ACC112 (cell line): ENCODE measurements at regions not wholly inside any gene's neighbourhood (a gene's known extent, or its start where the extent isn't known, plus 50 kb on each side); places are given as distances from the start of the nearest gene placed in this dataset.

ENCODE experiments used
- H2AFZ ChIP-seq: fragments of 200-600 bp; sonication (generic); one replicate; pipeline ENCODE4 v1.6.0; 2017; ENCODE audit warnings: antibody characterized with exemption, low read length; ENCODE audit not compliant: unreplicated experiment
- H3K27ac ChIP-seq: fragments of 200-600 bp; sonication (generic); 2 replicates; pipeline ENCODE4 v1.5.1; 2014; ENCODE audit warnings: low read depth, mild to moderate bottlenecking, antibody characterized with exemption, low read length, moderate library complexity
- H3K27me3 ChIP-seq: fragments of 200-600 bp; sonication (generic); 2 replicates; pipeline ENCODE4 v1.6.1; 2014; ENCODE audit warnings: mild to moderate bottlenecking, antibody characterized with exemption, low read length, moderate library complexity, mixed read lengths; ENCODE audit not compliant: insufficient read depth
- H3K36me3 ChIP-seq: fragments of 200-600 bp; sonication (generic); 2 replicates; pipeline ENCODE4 v1.6.1; 2016; ENCODE audit warnings: mild to moderate bottlenecking, antibody characterized with exemption, low read length, moderate library complexity, mixed read lengths; ENCODE audit not compliant: insufficient read depth
- H3K4me1 ChIP-seq: fragments of 200-600 bp; sonication (generic); one replicate; pipeline ENCODE4 v1.6.1; 2016; ENCODE audit warnings: low read length, mixed read lengths; ENCODE audit not compliant: insufficient read depth, unreplicated experiment, control insufficient read depth
- H3K4me3 ChIP-seq: fragments of 200-600 bp; sonication (generic); 2 replicates; pipeline ENCODE4 v1.5.1; 2014; ENCODE audit warnings: mild to moderate bottlenecking, low read depth, low read length
- H3K79me2 ChIP-seq: fragments of 200-600 bp; sonication (generic); one replicate; pipeline ENCODE4 v1.6.0; 2016; ENCODE audit warnings: low read length; ENCODE audit not compliant: control insufficient read depth, unreplicated experiment, insufficient read depth

DNA sequence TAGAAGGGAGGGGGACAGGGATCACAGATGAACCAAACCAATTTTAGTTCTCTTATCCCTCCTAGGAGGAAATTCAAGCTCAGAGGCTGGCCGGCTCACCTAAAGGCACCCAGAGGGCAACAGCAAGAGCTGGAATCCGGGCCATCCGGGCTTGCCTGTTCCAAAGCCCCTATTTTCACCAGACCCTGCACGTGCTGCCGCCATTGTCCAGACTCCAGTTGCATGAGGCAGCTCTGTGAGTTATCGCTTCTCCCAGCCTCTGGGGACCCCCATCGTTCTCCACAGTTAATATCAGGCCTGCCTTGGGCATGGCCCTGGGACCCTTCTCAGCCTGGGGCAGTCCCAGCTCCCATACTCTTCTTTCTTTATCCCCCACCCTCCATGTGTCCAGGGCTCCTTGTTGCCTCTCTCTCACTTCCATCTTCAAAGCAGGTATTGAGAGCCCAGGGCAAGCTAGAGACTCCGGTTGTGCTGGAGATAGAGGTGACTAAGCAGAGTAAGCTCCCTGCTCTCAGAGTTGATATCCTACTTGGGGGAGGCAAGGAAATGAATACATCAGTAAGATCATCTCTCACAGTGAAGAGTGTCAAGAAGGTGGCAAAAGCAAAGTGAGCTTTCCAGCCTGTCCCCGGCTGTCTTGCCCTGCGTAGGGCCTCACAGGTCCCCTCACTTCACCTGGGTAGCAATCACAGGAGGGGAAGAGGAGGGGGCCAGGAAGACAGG is 322.8 kb downstream of the UACA start:
- H3K79me2 ChIP-seq: no peaks in the 10 kb centered on the region
- no peaks in the 10 kb centered on the region for H3K36me3 ChIP-seq
- H3K4me3 ChIP-seq: no peak overlapping the region
- no peak overlapping the region for H3K27ac ChIP-seq
- H3K4me1 ChIP-seq: no peaks in the 10 kb centered on the region
- H2AFZ ChIP-seq: no peak overlapping the region
- peaks cover 37% of the 10 kb centered on the region for H3K27me3 ChIP-seq

DNA sequence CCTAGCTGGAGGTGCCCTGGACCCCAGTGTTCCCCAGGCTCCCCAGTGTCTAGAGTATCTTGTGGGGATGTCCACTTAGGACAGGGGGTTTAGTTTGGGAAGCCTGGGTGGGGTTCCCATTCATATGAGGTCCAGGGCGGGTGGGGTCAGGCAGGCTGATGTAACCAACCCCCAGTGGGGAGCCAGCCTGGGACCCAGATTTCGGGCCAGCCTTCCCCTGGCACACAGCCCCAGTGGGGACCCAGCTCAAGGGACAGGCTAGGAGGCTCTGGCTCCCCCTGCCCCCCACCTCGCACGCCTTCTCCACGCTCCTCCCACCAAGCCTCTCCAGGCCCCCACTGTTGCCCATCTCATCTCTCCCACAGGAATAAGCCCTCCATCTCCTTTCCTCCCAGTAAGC is 323.5 kb downstream of the UACA start:
- H3K79me2 ChIP-seq: no peaks in the 10 kb centered on the region
- no peaks in the 10 kb centered on the region for H3K36me3 ChIP-seq
- H3K27ac ChIP-seq: no peak overlapping the region
- no peak overlapping the region for H3K4me3 ChIP-seq
- peaks cover 33% of the 10 kb centered on the region for H3K27me3 ChIP-seq
- H2AFZ ChIP-seq: no peak overlapping the region
- H3K4me1 ChIP-seq: no peaks in the 10 kb centered on the region

DNA sequence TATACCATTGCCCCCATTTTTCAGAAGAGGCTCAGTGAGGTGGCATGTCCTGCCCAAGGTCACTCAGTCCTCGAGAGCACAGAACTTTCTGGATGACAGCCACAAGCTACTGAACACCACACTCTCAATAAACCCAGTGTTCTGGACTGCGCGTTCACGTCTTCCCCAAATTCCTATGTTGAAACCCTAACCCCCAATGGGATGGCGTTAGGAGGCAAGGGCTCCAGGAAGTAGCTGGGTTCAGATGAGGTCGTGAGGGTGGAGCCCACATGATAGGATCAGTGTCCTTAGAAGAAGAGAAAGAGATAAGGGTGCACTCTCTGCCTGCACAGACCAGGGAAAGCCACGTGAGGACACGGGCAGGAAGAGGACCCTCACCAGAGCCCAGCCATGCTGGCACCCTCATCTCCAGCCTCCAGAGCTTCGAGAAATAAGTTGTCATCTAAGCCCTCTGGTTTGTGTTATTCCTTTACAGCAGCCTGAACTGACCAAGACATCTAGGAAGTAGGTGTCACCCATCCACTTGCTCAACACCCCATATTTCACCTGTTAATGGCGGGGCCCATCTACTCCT is 324.0 kb downstream of the UACA start:
- Histone ChIP-seq H3K4me1 (no peaks in the 10 kb centered on the region), H3K79me2 (no peaks in the 10 kb centered on the region), H3K27me3 (peaks cover 30% of the 10 kb centered on the region), H3K27ac (no peak overlapping the region), H3K4me3 (no peak overlapping the region), H2AFZ (no peak overlapping the region), H3K36me3 (no peaks in the 10 kb centered on the region)

DNA sequence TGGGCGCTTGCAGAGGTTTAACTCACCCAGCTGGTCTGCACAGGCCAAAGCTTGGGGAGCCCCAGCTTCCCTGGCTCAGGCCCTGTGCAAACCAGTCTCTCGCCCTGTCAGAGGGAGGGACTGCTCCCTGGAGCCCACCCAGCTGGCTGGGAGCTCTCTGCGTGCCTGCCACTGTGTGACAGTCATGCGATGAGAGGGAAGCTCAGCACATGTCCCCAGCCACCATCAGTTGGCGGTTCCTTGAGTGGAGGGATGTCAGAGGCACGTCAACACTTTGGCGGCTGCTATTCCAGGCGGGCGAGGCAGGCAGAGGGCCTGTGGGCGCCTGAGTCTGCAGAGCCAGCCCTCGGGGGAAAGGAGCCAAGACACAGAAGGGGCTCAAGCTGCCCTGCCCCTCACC is 324.6 kb downstream of the UACA start:
- Histone ChIP-seq H3K79me2 (no peaks in the 10 kb centered on the region), H3K27me3 (peaks cover 30% of the 10 kb centered on the region), H3K36me3 (no peaks in the 10 kb centered on the region), H3K27ac (no peak overlapping the region), H3K4me3 (no peak overlapping the region), H2AFZ (no peak overlapping the region), H3K4me1 (no peaks in the 10 kb centered on the region)

DNA sequence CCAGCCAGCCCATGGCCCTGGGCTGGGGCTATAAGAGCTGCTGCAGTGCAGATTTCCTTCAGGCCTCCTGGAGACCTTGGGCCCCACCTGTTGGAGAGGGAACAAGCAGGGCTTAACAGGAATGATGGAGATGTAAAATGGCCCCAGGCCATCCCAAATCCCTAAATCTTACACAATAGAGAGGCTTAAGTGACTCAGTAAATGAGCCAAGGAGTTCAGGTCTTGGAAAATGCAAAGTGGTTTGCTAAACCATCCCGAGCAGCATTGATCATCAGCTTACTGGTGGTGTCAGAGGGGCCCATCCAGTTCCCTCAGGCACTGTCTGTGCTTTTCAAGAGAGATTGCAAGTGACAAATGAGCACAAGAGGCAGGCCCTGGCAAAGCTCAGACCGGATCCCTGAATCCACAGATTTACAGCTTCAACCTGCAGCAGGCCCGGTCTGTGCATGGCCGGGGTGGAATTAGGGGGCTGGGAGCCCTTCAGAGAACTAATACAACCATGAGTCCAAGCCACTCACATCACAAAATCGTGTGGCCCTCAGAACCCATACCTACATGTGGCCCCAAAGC is 325.4 kb downstream of the UACA start:
- Histone ChIP-seq H3K27ac (no peak overlapping the region), H3K79me2 (no peaks in the 10 kb centered on the region), H3K4me3 (no peak overlapping the region), H3K4me1 (no peaks in the 10 kb centered on the region), H2AFZ (no peak overlapping the region), H3K27me3 (peaks cover 22% of the 10 kb centered on the region), H3K36me3 (no peaks in the 10 kb centered on the region)

DNA sequence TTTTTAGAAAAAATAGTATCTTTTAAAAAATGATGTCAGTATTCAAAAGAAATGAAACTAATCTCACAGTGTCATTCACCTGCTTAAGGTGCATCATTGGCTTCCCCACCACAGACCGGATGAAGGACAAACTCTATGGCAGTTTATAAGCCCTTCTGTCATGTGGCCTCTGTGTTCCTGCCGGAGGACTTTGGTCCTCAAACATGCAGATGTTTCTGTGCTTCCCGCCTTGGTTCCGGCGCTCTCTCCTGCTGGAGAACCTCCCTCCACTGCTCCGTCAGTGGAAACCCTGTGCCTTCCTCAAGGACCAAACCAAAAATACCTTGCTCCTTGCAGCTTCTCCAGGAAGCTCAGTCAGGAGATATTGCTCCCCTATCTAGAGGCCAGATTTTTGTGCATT is 326.3 kb downstream of the UACA start:
- Histone ChIP-seq H3K4me3 (no peak overlapping the region), H3K79me2 (no peaks in the 10 kb centered on the region), H3K27ac (no peak overlapping the region), H3K4me1 (no peaks in the 10 kb centered on the region), H3K36me3 (no peaks in the 10 kb centered on the region), H2AFZ (no peak overlapping the region), H3K27me3 (peaks cover 14% of the 10 kb centered on the region)

DNA sequence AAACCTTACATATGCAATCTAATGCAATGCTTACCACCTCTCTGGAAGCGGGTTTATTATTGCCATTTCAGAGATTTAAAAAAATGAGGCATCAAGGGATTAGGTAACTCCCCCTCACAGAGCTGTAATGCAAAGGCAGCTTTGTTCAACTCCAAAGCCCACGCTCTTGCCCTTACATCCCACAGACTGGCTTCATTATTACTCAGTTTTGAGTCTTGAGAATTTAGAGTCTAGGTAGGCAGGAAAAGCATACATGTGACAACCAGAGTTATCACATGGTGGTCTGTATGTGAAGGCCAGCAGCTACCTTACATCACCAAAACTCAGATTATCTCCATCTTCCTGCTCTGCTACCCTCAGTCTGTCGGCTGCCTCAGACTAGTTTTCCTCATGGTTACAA is 326.9 kb downstream of the UACA start:
- no peaks in the 10 kb centered on the region for H3K36me3 ChIP-seq
- H3K27ac ChIP-seq: no peak overlapping the region
- peaks cover 8% of the 10 kb centered on the region for H3K27me3 ChIP-seq
- no peaks in the 10 kb centered on the region for H3K79me2 ChIP-seq
- no peak overlapping the region for H3K4me3 ChIP-seq
- H2AFZ ChIP-seq: no peak overlapping the region
- H3K4me1 ChIP-seq: no peaks in the 10 kb centered on the region

DNA sequence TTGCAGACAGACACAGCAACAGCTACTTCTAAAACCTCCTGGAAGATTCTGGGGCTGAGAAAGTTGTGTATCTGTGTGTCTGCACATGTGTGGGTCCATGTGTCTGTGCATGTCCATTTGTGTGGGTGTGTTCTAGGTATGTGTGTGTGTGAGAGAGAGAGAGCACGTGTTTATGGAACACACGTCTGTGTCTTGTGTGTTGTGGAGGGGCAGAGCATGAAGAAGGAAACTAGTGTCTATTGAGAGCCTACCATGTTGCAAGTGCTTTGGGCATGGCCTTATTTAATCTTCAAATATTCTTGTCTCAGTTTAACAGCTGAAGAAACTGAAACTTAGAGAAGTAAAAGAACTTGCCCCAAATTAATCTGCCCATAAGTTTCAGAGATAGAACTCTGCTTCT is 327.5 kb downstream of the UACA start:
- H3K4me1 ChIP-seq: no peaks in the 10 kb centered on the region
- H3K36me3 ChIP-seq: no peaks in the 10 kb centered on the region
- H2AFZ ChIP-seq: no peak overlapping the region
- H3K79me2 ChIP-seq: no peaks in the 10 kb centered on the region
- peaks cover 2% of the 10 kb centered on the region for H3K27me3 ChIP-seq
- no peak overlapping the region for H3K4me3 ChIP-seq
- H3K27ac ChIP-seq: no peak overlapping the region

DNA sequence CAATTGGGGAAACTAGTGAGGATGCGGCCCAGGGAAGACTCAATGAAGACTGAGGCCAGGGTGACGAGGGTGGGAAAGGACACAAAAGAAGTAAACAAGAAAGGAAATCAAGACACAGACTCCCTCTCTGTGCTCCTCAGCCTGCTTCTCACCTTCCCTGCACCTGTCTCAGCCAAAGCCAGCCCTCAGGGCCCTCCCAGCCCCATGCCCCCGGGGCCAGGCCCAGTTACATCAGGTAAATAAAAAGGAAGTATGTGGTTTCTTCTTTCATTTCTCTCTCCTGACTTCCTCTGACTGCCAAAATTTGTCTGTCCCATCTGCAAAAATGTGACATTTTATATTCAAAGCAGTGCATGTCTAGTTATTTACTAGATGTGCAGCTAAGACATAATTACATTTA is 328.0 kb downstream of the UACA start:
- Histone ChIP-seq H3K27ac (no peak overlapping the region), H3K4me1 (peaks cover 5% of the 10 kb centered on the region), H2AFZ (no peak overlapping the region)

DNA sequence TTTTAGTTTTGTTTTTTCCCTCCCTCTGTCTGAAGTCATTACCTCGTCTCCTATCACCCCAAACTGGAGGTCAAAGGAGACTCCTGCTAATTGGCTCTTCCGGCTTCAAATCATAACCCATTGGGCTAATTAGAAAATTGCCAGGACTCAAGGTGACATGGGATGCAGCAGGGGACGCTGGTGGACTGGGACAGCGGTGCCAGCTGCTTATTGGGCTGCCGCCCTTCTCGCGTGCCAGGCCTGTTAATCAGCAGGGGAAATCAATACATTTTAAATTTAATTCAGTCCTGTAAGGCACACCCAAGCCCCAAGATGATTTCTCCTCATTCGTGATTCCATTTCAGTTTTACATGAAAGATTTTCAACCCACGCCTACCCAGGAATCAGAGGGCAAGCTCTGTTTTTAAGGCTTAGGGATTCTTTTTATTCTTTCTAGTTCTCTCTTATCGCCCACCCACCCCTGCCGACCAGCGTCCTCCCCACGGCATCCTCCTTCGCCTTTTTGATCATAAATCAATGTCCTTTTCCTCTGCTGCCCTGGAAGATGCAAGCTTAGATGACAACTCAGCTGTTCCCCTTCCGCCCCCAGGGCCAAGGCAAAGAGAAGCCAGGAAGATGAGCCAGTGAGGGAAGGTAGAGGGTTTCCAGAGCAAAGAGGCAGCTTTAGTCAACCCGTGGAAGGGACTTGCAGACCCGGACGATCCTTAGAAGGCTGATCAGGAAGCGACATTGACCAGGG is 329.6 kb downstream of the UACA start:
- Histone ChIP-seq H3K4me1 (peaks cover 13% of the 10 kb centered on the region), H3K27me3 (no peaks in the 10 kb centered on the region; the same call in 1 of the 2 replicates), H2AFZ (no peak overlapping the region), H3K79me2 (no peaks in the 10 kb centered on the region), H3K27ac (no peak overlapping the region), H3K4me3 (no peak overlapping the region), H3K36me3 (no peaks in the 10 kb centered on the region)

More for the DNA sequence above, 328.0 kb downstream of the UACA start:
- no peaks in the 10 kb centered on the region; the same call in 1 of the 2 replicates for H3K27me3 ChIP-seq
- H3K79me2 ChIP-seq: no peaks in the 10 kb centered on the region
- no peak overlapping the region for H3K4me3 ChIP-seq
- H3K36me3 ChIP-seq: no peaks in the 10 kb centered on the region
